Ovary (tissue), 3 donors: ENCODE measurements at regions not wholly inside any gene's neighbourhood (a gene's known extent, or its start where the extent isn't known, plus 50 kb on each side); places are given as distances from the start of the nearest gene placed in this dataset.

Source experiments
- CTCF ChIP-seq, 3 donors: fragments of 450-650 bp in 2 of 3; fragments of 200-600 bp in 1 of 3; IDR thresholded peaks; one replicate each; pipeline versions ENCODE4 v1.5.1 to v1.8.0; 2016 to 2022; ENCODE audit warnings: antibody characterized with exemption in 3 of 3, mild to moderate bottlenecking in 1 of 3
- EP300 ChIP-seq: sonication (generic); formaldehyde crosslinking; IDR thresholded peaks from one replicate; pipeline ENCODE4 v1.6.1; 2017; ENCODE audit warnings: antibody characterized with exemption
- POLR2A ChIP-seq: fragments of 450-650 bp; IDR thresholded peaks from one replicate; pipeline ENCODE4 v1.6.1; 2017; ENCODE audit warnings: antibody characterized with exemption, mild to moderate bottlenecking, moderate library complexity
- donor health status: DM: no; HTN: no; CAD: no.

DNA sequence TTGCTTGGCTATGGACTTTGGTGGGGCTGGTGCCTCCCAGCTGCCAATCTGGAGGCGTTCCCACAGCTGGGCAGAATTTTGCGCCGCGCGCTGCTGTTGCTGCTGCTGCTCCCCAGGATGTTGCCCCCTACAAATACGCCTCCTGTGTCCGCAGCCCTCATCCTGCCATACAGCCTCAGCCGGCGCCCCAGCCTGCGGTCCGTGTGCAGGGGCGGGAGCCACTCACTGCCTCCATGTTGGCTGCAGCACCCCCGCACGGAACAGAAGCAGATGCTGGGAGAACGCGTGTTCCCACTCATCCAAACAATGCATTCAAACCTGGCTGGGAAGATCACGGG, 197.7 kb upstream of the MCTP2 start:
- TF ChIP-seq CTCF (IDR thresholded peaks at IDR 0.05) = no peak
- TF ChIP-seq POLR2A = no peak
- TF ChIP-seq EP300 = no peak
